BLaER1 treated with 17β-estradiol and CSF1 and Interleukin-3, amounts not matched to agents 10 nM and 100 nM (cell line): ENCODE measurements at regions not wholly inside any gene's neighbourhood (a gene's known extent, or its start where the extent isn't known, plus 50 kb on each side); places are given as distances from the start of the nearest gene placed in this dataset.

Experiments used
- H3K27ac ChIP-seq, 11 experiments: shearing (Covaris generic); formaldehyde crosslinking; 2 replicates each; pipeline ENCODE4 v1.8.1; 2022
- H3K27me3 ChIP-seq, 11 experiments: shearing (Covaris generic); formaldehyde crosslinking; 2 replicates each; pipeline ENCODE4 v1.8.1; 2022
- H3K36me3 ChIP-seq, 11 experiments: shearing (Covaris generic); formaldehyde crosslinking; 2 replicates each; pipeline ENCODE4 v1.8.1; 2022
- H3K4me1 ChIP-seq, 10 experiments: shearing (Covaris generic); formaldehyde crosslinking; 2 replicates each; pipeline ENCODE4 v1.8.1; 2022
- H3K4me2 ChIP-seq, 11 experiments: shearing (Covaris generic); formaldehyde crosslinking; 2 replicates each; pipeline ENCODE4 v1.8.1; 2022
- H3K4me3 ChIP-seq, 10 experiments: shearing (Covaris generic); formaldehyde crosslinking; 2 replicates each; pipeline ENCODE4 v1.8.1; 2022
- H3K9ac ChIP-seq, 11 experiments: shearing (Covaris generic); formaldehyde crosslinking; 2 replicates each; pipeline ENCODE4 v1.8.1; 2022
- H3K9me3 ChIP-seq, 11 experiments: shearing (Covaris generic); formaldehyde crosslinking; replicated peaks in 1 of 11; 2 replicates each; pipeline ENCODE4 v1.8.1; 2022
- H4K20me1 ChIP-seq, 11 experiments: shearing (Covaris generic); formaldehyde crosslinking; 2 replicates each; pipeline ENCODE4 v1.8.1; 2022
- Cebpa-rat ChIP-seq, 11 experiments: shearing (Covaris generic); IDR thresholded peaks; 2 replicates each; pipeline ENCODE4 v1.8.1; 2022

DNA sequence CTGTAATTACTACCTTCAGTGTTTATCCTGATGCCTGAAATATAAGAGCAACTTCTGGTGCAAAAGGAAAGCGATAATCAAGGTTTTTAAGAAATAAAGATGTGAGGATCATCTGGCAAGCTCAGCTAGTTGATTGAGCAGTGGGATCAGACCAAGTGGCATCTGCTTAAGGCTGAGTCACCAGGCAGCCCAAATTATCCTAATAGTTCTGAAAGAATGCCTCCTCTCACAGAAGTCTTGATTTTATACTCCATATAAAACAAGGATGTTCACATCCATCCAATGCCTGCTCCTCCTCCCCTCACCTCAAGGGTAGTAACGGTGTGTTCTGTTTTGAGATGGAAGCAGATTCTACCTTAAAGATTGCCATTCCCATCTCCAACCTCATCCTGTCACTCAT lies 134.5 kb upstream of the RASGEF1B start:
- Histone ChIP-seq H3K9ac (peak overlapping the region in 2 of 11 experiments; percentile 6 to 57; a peak in 2 of 22 replicates), H3K27ac (peak overlapping the region in 6 of 11 experiments; percentile 5 to 76 (median 56); a peak in 9 of 22 replicates)

DNA sequence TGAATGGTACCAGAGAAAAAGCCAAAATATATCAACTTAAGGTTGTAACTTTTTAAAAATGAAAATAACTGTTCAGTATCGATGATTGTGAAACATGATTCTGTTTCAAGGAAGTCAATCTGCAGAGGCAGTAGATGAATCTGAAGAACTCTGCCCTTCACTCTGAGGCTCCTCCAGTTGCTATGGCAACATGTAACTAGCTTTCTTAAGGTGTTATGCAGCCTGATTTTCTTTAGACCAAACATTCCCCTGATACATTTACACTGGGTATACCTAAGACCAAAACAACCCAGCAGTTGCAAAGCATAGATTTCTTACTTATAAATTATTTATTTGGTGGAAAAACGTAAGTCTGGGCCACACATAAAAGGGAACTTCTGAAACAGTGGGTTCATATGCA lies 133.6 kb upstream of the RASGEF1B start:
- H4K20me1 ChIP-seq, result no peaks in the 10 kb centered on the region
- no peak for TF ChIP-seq Cebpa-rat (IDR thresholded peaks at IDR 0.05)
- H3K4me1 ChIP-seq, result peaks cover 18 to 66% (median 33%) of the 10 kb centered on the region in 10 experiments
- H3K9me3 ChIP-seq, result peaks cover 0 to 3% (median 2%) of the 10 kb centered on the region in 11 experiments; a peak in 5 of 22 replicates
- H3K4me2 ChIP-seq, result peak overlapping the region in 3 of 11 experiments; percentile 34 to 76 (median 61); a peak in 4 of 22 replicates
- no peak overlapping the region for H3K9ac ChIP-seq
- no peak overlapping the region for H3K4me3 ChIP-seq
- H3K27me3 ChIP-seq, result no peaks in the 10 kb centered on the region
- no peaks in the 10 kb centered on the region for H3K36me3 ChIP-seq
- peak overlapping the region in 3 of 11 experiments; percentile 18 to 76 (median 65); a peak in 3 of 22 replicates for H3K27ac ChIP-seq

More for the DNA sequence above, 134.5 kb upstream of the RASGEF1B start:
- Histone ChIP-seq H3K27me3 (no peaks in the 10 kb centered on the region), H3K4me2 (peak overlapping the region; percentile 51 to 76 (median 68); a peak in 20 of 22 replicates), H3K4me1 (peaks cover 18 to 63% (median 34%) of the 10 kb centered on the region in 10 experiments), H3K4me3 (no peak overlapping the region), H3K36me3 (no peaks in the 10 kb centered on the region), H4K20me1 (no peaks in the 10 kb centered on the region), H3K9me3 (peaks cover 0 to 6% (median 4%) of the 10 kb centered on the region in 11 experiments; a peak in 5 of 22 replicates)
- TF ChIP-seq Cebpa-rat (IDR thresholded peaks at IDR 0.05), result no peak

DNA sequence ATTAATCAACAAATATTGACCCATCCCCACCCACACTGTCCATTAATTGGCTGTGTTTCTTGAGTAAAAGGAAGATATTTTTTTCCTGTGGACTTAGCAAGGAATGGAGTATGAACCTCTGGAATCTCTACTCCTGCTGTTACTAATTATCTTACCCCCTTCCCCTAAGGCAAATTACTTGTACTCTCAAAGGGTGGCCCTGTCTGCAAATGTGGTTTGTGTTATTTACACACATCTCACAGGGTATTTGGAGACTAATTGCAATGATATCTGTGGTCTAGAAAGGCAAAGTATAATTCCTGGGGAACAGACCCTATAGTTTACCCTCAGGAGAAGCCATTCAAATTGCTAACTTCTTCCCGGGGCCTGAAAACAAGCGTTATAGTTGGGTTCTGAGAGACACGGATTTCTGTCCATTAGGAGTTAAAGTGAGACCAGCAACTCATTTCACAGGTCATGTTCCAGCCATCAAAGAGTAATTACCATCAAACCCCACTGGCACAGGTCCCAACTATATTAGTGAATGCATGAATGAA lies 133.0 kb upstream of the RASGEF1B start:
- no peaks in the 10 kb centered on the region for H3K27me3 ChIP-seq
- no peak overlapping the region for H3K4me3 ChIP-seq
- peak overlapping the region in 3 of 11 experiments; percentile 34 to 76 (median 61); a peak in 5 of 22 replicates for H3K4me2 ChIP-seq
- H3K9ac ChIP-seq, result no peak overlapping the region
- no peaks in the 10 kb centered on the region for H4K20me1 ChIP-seq
- peaks cover 18 to 66% (median 29%) of the 10 kb centered on the region in 10 experiments for H3K4me1 ChIP-seq
- TF ChIP-seq Cebpa-rat (IDR thresholded peaks at IDR 0.05), result no peak
- peak overlapping the region in 3 of 11 experiments; percentile 13 to 76 (median 18); a peak in 3 of 22 replicates for H3K27ac ChIP-seq
- no peaks in the 10 kb centered on the region for H3K9me3 ChIP-seq
- no peaks in the 10 kb centered on the region for H3K36me3 ChIP-seq

DNA sequence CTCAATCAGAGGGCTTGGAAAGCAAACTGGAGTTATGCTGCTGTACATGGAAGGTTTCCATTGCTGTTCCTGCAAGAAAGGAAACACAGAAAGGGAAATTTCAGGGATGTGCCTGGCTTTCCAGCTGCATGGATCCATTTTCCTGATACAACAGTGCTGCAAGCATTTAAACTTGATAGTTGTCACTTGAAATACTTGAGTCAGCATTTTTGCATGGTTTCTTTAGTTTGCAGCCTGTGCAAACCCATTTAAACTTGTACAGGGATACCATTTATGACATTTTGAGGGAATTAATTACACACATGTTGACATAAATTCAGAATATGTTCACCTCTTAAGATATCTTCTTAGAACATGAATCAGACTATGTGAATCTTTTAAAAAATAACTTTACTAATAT lies 131.1 kb upstream of the RASGEF1B start:
- no peak overlapping the region for H3K4me2 ChIP-seq
- no peak for TF ChIP-seq Cebpa-rat (IDR thresholded peaks at IDR 0.05)
- H3K4me3 ChIP-seq, result no peak overlapping the region
- H4K20me1 ChIP-seq, result no peaks in the 10 kb centered on the region
- no peak overlapping the region for H3K27ac ChIP-seq
- H3K36me3 ChIP-seq, result no peaks in the 10 kb centered on the region
- no peaks in the 10 kb centered on the region for H3K27me3 ChIP-seq
- H3K9ac ChIP-seq, result no peak overlapping the region
- peaks cover 15 to 65% (median 18%) of the 10 kb centered on the region in 10 experiments for H3K4me1 ChIP-seq
- peaks cover 8 to 15% (median 10%) of the 10 kb centered on the region in 11 experiments for H3K9me3 ChIP-seq

DNA sequence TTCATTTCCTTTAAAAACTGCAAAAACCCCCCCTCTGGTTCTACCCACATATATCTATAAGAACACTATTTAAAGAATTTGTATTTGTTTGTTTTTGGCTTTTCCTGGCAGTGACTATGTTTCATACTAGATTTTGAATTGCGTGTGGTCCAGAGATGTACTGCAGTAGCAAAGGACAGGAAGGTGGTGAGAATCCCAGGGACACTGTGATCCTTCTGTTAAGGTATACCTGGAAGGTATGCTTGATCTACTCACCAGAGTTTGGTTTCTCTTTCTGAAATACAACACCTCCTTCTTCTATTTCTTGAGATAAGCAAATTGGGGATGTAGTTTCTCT lies 129.6 kb upstream of the RASGEF1B start:
- no peaks in the 10 kb centered on the region for H4K20me1 ChIP-seq
- H3K36me3 ChIP-seq, result no peaks in the 10 kb centered on the region
- H3K27me3 ChIP-seq, result no peaks in the 10 kb centered on the region
- H3K27ac ChIP-seq, result peak overlapping the region in 1 of 11 experiments; percentile 65; a peak in 1 of 22 replicates
- no peak overlapping the region for H3K9ac ChIP-seq
- peak overlapping the region in 2 of 11 experiments; percentile 34; a peak in 3 of 22 replicates for H3K4me2 ChIP-seq
- no peak for TF ChIP-seq Cebpa-rat (IDR thresholded peaks at IDR 0.05)
- H3K4me3 ChIP-seq, result no peak overlapping the region
- H3K9me3 ChIP-seq, result peaks cover 10 to 18% (median 13%) of the 10 kb centered on the region in 11 experiments
- peaks cover 3 to 50% (median 5%) of the 10 kb centered on the region in 10 experiments for H3K4me1 ChIP-seq

DNA sequence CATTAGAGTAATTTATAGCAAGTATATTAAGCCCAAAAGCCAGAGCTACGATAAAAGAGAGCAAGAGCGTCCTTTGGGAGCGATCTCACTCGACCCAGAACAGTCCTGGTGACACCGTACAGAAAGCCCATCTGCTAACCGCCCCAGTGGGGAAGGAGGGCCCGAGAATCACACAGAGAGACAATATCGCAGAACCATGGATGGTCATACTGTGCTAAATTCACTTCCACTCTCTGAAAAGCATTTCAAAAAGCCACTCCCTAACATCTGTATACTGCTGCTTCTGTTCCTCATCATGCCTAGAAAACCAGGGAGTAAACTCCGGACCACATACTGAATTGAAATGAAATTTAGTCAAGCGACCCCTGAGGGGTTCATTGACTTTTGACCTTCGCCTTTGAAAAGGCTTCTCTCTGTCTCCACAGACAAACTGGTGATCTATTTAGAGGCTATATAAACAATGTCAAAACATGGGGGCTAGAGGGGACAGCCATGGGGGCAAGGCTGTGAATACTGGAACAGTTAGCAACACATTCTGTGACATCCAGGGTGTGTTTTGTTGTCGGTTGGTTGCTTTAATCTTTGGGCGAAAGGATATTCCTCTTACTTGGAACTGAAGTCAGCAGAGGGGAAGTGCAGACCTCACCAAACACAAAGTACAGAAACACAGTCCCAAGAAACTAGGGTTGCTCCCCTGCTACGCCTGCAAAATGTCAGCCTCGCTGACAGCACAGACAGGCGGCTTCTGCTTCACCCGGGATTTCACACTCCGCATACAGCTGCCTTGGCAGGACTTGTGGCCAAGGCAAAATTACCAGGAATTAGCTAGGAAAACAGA lies 129.0 kb upstream of the RASGEF1B start:
- H3K27me3 ChIP-seq, result no peaks in the 10 kb centered on the region
- H3K27ac ChIP-seq, result peak overlapping the region in 3 of 11 experiments; percentile 44 to 65 (median 63); a peak in 5 of 22 replicates
- peaks cover 0 to 47% (median 0%) of the 10 kb centered on the region in 10 experiments; a peak in 6 of 20 replicates for H3K4me1 ChIP-seq
- H3K9me3 ChIP-seq, result peaks cover 10 to 18% (median 13%) of the 10 kb centered on the region in 11 experiments
- no peaks in the 10 kb centered on the region for H3K36me3 ChIP-seq
- H3K4me3 ChIP-seq, result no peak overlapping the region
- 0 out of 22 replicates have a peak overlapping the region, but pooled peaks of 1 of the 11 experiments have one; percentile 7 for H3K9ac ChIP-seq
- H4K20me1 ChIP-seq, result no peaks in the 10 kb centered on the region
- peak overlapping the region in 2 of 11 experiments; percentile 34; a peak in 4 of 22 replicates for H3K4me2 ChIP-seq
- no peak for TF ChIP-seq Cebpa-rat (IDR thresholded peaks at IDR 0.05)

DNA sequence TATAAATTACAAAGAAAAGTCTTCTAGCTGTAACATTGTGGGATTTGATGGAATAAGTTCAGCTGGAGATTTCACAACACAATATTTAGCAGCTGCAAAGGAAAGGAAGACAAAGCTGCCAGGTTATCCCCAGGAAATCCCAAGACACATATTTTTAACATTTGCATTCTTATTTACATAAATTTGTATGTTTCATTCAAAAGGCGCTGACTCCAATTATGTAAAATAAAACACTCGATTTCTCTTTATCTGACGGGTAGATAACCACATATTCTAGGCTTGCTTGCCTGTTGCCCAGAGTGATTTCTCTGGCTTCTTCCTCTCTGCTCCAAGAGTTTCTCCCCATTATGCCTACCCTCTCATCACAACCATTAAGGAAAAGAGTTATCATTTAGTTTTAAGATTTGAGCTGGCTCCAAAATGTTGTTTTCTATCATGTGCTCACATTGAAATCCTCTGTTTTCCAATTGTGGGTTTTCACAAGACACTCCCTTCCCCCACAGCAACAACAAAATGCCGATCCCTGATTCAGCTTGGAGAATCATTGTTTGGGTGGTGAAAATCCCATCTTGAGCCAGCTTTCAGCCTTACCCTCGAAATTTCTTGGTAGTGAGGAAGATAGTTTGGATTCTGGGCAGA lies 128.2 kb upstream of the RASGEF1B start:
- H3K9ac ChIP-seq, result 0 out of 22 replicates have a peak overlapping the region, but pooled peaks of 2 of the 11 experiments have one; percentile 7 to 20
- H3K27ac ChIP-seq, result peak overlapping the region in 3 of 11 experiments; percentile 44 to 65 (median 63); a peak in 5 of 22 replicates
- H3K27me3 ChIP-seq, result no peaks in the 10 kb centered on the region

DNA sequence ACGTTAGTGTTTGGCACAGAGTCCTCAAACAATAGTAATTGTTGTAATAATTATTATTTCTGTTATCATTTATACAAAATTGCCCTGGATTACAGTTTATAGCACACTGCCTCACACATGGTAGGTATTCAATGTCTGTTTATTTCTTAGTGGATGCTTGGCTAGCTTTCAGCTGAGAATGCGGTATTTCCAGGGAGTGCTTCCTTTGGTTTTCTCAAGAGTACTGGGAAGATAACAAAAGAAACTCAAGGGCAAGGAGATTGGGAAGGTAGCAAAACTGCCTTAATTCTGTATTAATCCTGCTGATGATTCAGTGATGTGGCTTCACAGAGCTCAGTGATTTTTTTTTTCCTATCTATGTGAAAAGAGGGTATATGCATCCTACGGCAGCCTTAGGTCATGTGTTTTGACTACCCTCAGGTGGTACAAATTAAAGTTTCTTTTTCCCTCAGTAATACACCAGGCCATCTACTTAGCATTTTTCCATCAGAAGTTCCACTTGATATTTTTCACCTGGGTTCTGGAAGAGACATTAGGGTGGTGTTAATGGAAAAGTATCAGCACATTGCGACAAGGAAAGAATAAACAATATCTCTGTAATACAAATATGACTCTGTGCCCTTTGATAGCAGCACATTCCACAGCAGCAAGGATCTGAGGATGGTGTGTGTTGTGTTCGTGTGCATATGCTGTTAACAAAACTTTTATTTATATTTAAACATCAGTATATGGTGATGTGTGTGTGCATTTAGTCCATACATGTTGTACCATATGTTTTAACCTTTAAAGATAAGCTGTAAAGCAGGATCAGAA lies 124.3 kb upstream of the RASGEF1B start:
- no peak overlapping the region for H3K27ac ChIP-seq
- no peak overlapping the region for H3K9ac ChIP-seq
- no peak for TF ChIP-seq Cebpa-rat (IDR thresholded peaks at IDR 0.05)
- no peaks in the 10 kb centered on the region for H3K36me3 ChIP-seq
- H3K4me2 ChIP-seq, result peak overlapping the region in 1 of 11 experiments; percentile 39; a peak in 1 of 22 replicates
- H3K9me3 ChIP-seq, result peaks cover 10 to 18% (median 13%) of the 10 kb centered on the region in 11 experiments
- H4K20me1 ChIP-seq, result no peaks in the 10 kb centered on the region
- peaks cover 0 to 47% (median 4%) of the 10 kb centered on the region in 10 experiments; a peak in 7 of 20 replicates for H3K4me1 ChIP-seq
- H3K27me3 ChIP-seq, result no peaks in the 10 kb centered on the region
- no peak overlapping the region for H3K4me3 ChIP-seq

More for the DNA sequence above, 128.2 kb upstream of the RASGEF1B start:
- H3K4me2 ChIP-seq, result peak overlapping the region in 2 of 11 experiments; percentile 34; a peak in 4 of 22 replicates
- peaks cover 10 to 18% (median 13%) of the 10 kb centered on the region in 11 experiments for H3K9me3 ChIP-seq
- H3K36me3 ChIP-seq, result no peaks in the 10 kb centered on the region
- H3K4me1 ChIP-seq, result peaks cover 0 to 47% (median 2%) of the 10 kb centered on the region in 10 experiments; a peak in 6 of 20 replicates
- TF ChIP-seq Cebpa-rat (IDR thresholded peaks at IDR 0.05), result no peak
- H3K4me3 ChIP-seq, result no peak overlapping the region
- no peaks in the 10 kb centered on the region for H4K20me1 ChIP-seq
